Mesothelial cell of epicardium (in vitro differentiated cells): ENCODE measurements at regions not wholly inside any gene's neighbourhood (a gene's known extent, or its start where the extent isn't known, plus 50 kb on each side); places are given as distances from the start of the nearest gene placed in this dataset.

ENCODE experiments used
- DNase-seq, 2 experiments: peaks; one replicate each; pipeline ENCODE4 v3.0.0; 2021; ENCODE audit warnings: low spot score in 2 of 2; ENCODE audit not compliant: unreplicated experiment in 2 of 2
- H3K27ac Mint-ChIP-seq: 2 replicates; pipeline ENCODE4 v1.8.0; 2021; ENCODE audit warnings: mixed read lengths
- H3K27me3 Mint-ChIP-seq: 2 replicates; pipeline ENCODE4 v1.8.0; 2021; ENCODE audit warnings: low read depth, mixed read lengths
- H3K36me3 Mint-ChIP-seq: 2 replicates; pipeline ENCODE4 v1.8.0; 2021; ENCODE audit warnings: mixed read lengths
- H3K4me1 Mint-ChIP-seq: 2 replicates; pipeline ENCODE4 v1.8.0; 2021; ENCODE audit warnings: mixed read lengths
- H3K4me3 Mint-ChIP-seq: 2 replicates; pipeline ENCODE4 v1.8.0; 2021; ENCODE audit warnings: mild to moderate bottlenecking, moderate library complexity, mixed read lengths
- H3K9me3 Mint-ChIP-seq: 2 replicates; pipeline ENCODE4 v1.8.0; 2021; ENCODE audit warnings: mixed read lengths
- TF ChIP-seq, protein P1 (sequence below): fragments of 200-600 bp; sonication (generic); IDR thresholded peaks from one replicate; pipeline ENCODE4 v1.5.0; 2021; ENCODE audit warnings: antibody characterized with exemption; ENCODE audit not compliant: unreplicated experiment

DNA sequence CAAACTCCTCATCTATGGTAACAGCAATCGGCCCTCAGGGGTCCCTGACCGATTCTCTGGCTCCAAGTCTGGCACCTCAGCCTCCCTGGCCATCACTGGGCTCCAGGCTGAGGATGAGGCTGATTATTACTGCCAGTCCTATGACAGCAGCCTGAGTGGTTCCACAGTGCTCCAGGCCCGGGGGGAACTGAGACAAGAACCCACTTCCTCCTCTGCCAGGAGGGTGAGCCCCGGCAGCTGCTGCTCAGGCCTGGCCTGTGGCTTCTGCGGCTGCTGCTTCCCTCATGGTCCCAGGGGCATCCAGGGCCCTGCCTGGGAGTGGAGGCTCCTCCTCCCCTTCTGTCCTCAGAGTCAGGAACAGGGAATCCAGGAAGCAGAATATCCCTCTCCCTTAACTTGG lies 98.4 kb downstream of the ZNF280B start:
- peaks cover 24% of the 10 kb centered on the region for H3K9me3 Mint-ChIP-seq
- TF ChIP-seq, protein P1, sequence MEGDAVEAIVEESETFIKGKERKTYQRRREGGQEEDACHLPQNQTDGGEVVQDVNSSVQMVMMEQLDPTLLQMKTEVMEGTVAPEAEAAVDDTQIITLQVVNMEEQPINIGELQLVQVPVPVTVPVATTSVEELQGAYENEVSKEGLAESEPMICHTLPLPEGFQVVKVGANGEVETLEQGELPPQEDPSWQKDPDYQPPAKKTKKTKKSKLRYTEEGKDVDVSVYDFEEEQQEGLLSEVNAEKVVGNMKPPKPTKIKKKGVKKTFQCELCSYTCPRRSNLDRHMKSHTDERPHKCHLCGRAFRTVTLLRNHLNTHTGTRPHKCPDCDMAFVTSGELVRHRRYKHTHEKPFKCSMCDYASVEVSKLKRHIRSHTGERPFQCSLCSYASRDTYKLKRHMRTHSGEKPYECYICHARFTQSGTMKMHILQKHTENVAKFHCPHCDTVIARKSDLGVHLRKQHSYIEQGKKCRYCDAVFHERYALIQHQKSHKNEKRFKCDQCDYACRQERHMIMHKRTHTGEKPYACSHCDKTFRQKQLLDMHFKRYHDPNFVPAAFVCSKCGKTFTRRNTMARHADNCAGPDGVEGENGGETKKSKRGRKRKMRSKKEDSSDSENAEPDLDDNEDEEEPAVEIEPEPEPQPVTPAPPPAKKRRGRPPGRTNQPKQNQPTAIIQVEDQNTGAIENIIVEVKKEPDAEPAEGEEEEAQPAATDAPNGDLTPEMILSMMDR = no peak
- H3K36me3 Mint-ChIP-seq = no peaks in the 10 kb centered on the region
- no peaks in the 10 kb centered on the region for H3K4me1 Mint-ChIP-seq
- H3K27ac Mint-ChIP-seq = no peak overlapping the region
- no peak for DNase-seq
- peaks cover 97% of the 10 kb centered on the region for H3K27me3 Mint-ChIP-seq
- H3K4me3 Mint-ChIP-seq = no peak overlapping the region

DNA sequence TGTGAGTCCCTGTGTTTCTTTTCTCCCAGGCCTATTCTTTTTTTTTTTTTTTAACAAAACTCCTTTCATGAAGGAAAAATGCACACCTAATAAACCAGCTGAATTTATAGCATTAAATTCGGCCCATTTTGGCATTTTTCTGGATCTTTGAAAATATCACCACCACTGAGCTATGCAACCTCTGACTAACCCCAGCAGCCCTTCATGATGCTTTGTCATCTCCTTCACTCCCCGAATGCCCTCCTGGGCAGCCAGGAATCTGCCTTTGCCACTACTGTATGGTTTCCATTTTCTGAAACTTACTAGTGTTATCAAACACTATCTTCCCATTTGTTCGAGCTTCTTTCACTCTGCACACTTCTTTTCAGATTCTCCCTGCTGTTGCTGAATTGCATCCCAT lies 97.9 kb downstream of the ZNF280B start:
- Mint-ChIP-seq H3K4me3 (no peak overlapping the region), H3K27me3 (peaks cover 97% of the 10 kb centered on the region), H3K4me1 (no peaks in the 10 kb centered on the region), H3K27ac (no peak overlapping the region), H3K36me3 (no peaks in the 10 kb centered on the region), H3K9me3 (peaks cover 24% of the 10 kb centered on the region)
- DNase-seq = no peak
- TF ChIP-seq, protein P1 = no peak

DNA sequence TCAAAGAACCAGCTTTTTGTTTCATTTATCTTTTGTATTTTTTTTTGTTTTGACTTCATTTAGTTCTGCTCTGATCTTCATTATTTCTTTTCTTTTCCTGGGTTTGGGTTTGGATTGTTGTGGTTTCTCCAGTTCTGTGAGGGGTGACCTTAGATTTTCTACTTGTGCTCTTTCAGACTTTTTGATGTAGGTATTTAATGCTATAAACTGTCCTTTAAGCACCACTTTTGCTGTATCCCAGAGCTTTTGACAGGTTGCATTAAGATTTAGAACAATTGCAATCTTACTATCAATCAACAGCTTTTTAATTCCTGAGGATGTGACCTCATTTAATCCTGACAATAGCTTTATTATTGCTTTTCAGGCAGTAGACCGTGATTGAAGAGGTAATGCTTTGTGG lies 94.3 kb downstream of the ZNF280B start:
- H3K9me3 Mint-ChIP-seq = peaks cover 29% of the 10 kb centered on the region
- no peak for DNase-seq
- no peaks in the 10 kb centered on the region for H3K36me3 Mint-ChIP-seq
- H3K27ac Mint-ChIP-seq = no peak overlapping the region
- TF ChIP-seq, protein P1 = no peak
- H3K27me3 Mint-ChIP-seq = peaks cover 91% of the 10 kb centered on the region
- H3K4me1 Mint-ChIP-seq = no peaks in the 10 kb centered on the region
- no peak overlapping the region for H3K4me3 Mint-ChIP-seq

DNA sequence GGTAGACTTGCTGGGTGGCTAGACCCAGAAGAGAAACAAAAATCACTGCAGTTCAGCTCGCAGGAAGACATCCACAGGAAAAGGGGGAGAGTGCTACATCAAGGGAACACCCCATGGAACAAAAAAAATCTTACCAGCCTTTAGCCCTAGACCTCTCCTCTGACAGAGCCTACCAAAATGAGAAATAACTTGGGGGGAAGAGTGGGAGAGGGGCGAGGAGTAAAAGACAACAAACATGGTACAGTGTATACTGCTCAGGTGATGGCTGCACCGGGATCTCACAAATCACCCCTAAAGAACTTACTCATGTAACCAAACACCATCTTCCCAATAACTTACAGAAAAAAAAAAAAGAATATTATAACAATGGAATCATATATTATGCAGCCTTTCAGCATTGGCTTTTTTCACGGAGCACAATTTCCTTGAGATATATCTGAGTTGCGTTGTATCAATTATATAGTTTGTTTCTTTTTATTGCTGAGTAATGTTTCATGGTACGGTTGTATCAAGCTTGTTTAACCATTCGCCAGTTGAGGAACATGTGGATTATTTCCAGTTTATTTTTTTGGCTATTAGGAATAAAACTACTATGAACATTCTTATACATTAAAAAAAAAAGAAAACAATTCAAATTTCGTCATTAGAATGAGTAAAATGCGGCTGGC lies 90.9 kb downstream of the ZNF280B start:
- H3K4me3 Mint-ChIP-seq = no peak overlapping the region
- peaks cover 92% of the 10 kb centered on the region for H3K27me3 Mint-ChIP-seq
- H3K36me3 Mint-ChIP-seq = no peaks in the 10 kb centered on the region
- DNase-seq = no peak
- H3K27ac Mint-ChIP-seq = no peak overlapping the region
- peaks cover 19% of the 10 kb centered on the region for H3K9me3 Mint-ChIP-seq
- TF ChIP-seq, protein P1 = no peak
- H3K4me1 Mint-ChIP-seq = no peaks in the 10 kb centered on the region

DNA sequence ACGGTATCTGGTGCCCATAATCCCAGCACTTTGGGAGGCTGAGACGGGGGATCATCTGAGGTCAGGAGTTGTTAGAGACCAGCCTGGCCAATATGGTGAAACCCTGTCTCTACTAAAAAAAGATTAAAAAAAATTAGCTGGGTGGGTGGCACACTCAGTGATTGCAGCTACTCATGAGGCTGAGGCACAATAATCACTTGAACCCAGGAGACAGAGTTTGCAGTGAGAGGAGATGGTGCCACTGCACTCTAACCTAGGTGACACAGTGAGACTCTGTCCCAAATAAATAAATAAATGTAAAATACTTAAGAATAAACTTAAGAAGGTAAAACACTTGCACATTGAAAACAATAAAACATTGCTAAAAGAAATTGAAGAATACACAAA lies 90.4 kb downstream of the ZNF280B start:
- H3K27me3 Mint-ChIP-seq = peaks cover 89% of the 10 kb centered on the region
- no peaks in the 10 kb centered on the region for H3K4me1 Mint-ChIP-seq
- DNase-seq = no peak
- no peak overlapping the region for H3K4me3 Mint-ChIP-seq
- TF ChIP-seq, protein P1 = no peak
- peaks cover 14% of the 10 kb centered on the region for H3K9me3 Mint-ChIP-seq
- H3K27ac Mint-ChIP-seq = no peak overlapping the region
- no peaks in the 10 kb centered on the region for H3K36me3 Mint-ChIP-seq

DNA sequence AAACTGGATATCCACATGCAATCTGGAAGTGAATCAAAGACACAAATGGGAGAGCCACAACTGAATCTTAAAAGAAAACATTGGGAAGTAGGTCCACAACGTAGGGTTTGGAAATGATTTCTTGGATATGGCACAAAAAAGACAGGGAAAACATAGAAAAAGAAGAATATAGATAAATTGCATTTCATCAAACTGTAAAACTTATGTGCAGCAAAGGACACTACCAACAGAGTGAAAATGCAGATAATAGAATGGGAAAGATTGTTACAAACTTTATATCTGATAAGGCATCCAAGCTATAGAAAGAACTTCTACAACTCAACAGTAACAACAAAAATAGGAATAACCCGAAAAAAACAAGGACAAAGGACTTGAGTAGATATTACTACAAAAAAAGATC lies 89.6 kb downstream of the ZNF280B start:
- TF ChIP-seq, protein P1 = no peak
- peaks cover 88% of the 10 kb centered on the region for H3K27me3 Mint-ChIP-seq
- H3K4me3 Mint-ChIP-seq = no peak overlapping the region
- no peak for DNase-seq
- no peaks in the 10 kb centered on the region for H3K36me3 Mint-ChIP-seq
- no peaks in the 10 kb centered on the region for H3K4me1 Mint-ChIP-seq
- H3K9me3 Mint-ChIP-seq = peaks cover 6% of the 10 kb centered on the region
- H3K27ac Mint-ChIP-seq = no peak overlapping the region
